SHP77 (cell line): ENCODE measurements at regions not wholly inside any gene's neighbourhood (a gene's known extent, or its start where the extent isn't known, plus 50 kb on each side); places are given as distances from the start of the nearest gene placed in this dataset.
"Not testable (repeated sequence)": the region's sequence is repeated elsewhere in the genome, so short reads cannot be mapped to it uniquely, and the experiment has no call there.

Experiments
- DNase-seq, 2 experiments: peaks; one replicate each; lab custom pipeline; 2025; lab: John Stamatoyannopoulos, UW

DNA sequence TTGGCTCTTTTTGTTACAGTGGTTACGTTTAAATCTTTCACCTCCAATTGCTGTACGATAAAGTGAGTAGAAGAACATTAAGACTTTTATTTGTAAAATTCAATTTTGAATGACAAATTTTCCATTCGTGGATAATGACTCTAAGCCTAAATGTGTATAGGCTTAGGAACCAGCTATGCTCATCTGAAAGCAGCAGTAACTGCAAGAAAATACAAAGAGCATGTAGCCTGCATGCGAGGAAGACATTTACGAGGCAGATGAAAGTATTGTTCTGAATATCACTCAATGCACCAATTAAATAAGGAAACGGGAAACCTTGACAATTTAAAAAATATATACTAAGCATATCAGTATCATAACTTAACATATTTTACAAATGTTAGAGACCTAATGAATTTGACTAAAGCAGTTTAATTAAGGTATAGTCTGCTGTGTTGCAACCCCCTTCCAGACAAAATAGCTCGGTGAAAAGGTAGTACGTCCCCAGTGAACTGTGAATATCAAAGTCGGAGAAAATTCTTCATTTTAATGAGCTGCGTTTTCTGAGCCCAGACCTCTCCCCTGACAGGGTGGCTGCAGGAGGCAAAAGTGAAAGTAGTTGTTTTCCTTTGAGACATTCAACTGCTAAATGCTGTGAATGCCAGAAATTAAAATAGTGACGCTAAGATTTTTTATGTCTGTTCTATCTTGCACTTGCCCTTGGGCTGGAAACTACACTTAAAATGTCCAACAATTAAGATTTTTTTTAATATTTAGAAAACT is 1236.5 kb upstream of the TENM3 start:
- DNase-seq = no peak

DNA sequence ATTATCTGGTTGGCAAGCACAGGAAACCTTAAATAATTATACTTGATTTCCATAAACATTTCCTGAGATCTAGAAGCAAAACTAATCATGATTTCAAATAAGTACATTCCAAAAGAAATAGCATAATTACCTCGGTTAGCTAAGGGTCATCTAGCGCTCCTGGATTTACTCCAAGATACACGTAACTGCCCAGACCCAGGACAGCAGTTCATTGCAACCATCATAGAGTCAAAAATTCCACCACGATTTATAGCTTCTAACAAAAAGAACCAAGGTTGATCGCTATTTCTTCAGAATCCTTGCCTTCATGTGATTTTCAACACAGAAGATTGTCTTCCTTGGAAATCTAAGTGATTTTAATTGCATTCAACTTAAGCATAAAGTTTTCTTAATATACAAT is 1235.5 kb upstream of the TENM3 start:
- DNase-seq = no peak

GRCh38 chr4:181008164-181008563 is 1235.0 kb upstream of the TENM3 start:
- DNase-seq = no peak

- no peak for DNase-seq
Observed at GRCh38 chr4:181013162-181013561, 1230.0 kb upstream of the TENM3 start.

DNA sequence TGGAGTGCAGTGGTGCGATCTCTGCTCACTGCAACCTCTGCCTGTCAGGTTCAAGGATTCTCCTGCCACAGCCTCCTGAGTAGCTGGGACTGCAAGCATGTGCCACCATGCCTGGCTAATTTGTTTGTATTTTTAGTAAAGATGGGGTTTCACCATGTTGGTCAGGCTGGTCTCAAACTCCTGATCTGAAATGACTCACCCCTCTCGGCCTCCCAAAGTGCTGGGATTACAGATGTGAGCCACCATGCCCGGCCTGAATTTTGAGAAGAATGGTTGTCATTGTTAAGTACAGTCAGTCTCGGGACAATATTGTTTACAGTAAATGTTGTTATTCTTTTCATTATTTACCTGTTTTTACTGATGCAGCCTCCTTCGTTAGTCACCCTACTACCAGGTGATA is 1226.2 kb upstream of the TENM3 start:
- DNase-seq = no peak

GRCh38 chr4:181018472-181018871 is 1224.7 kb upstream of the TENM3 start:
- no peak for DNase-seq

- DNase-seq = no peak
Observed at GRCh38 chr4:181018913-181019312, 1224.3 kb upstream of the TENM3 start.

DNA sequence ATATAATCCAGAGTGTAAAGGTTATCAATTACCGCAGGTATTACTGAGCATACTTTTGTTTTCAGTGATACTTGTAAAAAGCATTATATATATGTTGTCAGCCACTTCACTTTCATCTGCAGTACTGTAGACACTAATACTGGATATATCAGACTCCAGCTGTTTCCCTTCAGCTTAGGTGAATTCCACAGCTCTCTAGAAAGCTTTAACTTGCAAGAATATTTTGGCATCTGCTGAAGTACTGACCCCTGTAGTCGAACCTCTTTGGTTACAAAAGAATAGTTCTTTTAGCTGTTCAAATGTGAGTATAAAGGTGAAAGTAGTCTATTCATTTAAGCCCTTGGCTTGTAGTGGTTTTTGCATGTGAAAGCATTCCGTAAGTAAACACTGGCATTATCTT is 1222.7 kb upstream of the TENM3 start:
- no peak for DNase-seq

DNA sequence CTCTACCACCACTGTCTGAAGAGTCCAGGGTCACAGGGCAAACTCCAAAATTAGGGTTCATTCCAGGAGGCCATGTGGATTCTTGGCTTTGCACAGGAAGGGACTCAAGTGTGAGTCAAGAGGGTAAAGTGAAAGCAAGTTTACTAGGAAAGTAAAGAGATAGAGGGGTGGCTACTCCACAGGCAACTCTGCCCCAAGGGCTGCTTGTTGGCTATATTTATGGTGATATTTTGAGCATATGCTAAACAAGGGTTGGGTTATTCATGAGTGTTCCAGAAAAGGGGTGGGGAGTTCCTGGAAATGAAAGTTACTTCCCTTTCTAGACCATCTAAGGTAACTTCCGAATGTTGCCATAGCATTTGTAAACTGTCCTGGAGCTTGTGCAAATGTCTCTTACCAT is 1222.0 kb upstream of the TENM3 start:
- no peak for DNase-seq

DNA sequence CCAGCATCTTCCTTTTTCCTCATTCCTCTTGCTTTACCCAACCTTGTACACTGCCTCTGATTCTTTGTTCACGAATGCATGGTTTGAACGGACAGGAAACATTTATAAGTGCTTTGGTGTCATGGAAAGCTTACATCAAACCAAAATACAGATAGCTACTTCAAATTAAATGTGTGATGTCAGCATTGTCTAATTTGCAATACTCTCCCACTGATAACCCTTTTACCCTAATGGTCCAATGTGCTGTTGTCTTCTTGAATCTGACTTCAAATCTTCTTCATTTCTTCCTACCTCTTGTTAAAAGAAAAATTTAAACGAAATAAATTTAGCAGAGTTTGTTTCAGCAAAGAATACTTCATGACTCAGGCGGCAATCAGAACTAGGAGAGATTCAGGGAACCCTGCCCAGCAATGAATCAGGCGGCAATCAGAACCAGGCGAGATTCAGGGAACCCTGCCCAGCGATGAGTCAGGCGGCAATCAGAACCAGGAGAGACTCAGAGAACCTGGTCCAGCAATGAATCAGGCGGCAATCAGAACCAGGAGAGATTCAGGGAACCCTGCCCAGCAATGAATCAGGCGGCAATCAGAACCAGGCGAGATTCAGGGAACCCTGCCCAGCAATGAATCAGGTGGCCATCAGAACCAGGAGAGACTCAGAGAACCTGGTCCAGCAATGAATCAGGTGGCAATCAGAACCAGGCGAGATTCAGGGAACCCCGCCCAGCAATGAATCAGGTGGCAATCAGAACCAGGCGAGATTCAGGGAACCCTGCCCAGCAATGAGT is 1212.9 kb upstream of the TENM3 start:
- DNase-seq = not testable (repeated sequence)

DNA sequence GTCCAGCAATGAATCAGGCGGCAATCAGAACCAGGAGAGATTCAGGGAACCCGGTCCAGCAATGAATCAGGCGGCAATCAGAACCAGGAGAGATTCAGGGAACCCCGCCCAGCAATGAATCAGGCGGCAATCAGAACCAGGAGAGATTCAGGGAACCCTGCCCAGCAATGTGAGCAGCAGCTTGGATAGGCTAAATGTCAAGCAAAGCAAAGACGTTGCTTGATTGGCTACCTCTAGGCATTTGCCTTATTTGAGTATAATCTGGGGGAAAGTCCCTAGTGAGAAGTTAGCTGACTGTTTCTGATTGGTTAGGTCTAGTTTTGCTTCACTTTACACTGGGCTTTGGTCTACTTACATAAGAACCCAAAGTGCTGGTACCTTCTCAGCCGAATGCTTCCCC is 1212.2 kb upstream of the TENM3 start:
- DNase-seq = no peak

DNA sequence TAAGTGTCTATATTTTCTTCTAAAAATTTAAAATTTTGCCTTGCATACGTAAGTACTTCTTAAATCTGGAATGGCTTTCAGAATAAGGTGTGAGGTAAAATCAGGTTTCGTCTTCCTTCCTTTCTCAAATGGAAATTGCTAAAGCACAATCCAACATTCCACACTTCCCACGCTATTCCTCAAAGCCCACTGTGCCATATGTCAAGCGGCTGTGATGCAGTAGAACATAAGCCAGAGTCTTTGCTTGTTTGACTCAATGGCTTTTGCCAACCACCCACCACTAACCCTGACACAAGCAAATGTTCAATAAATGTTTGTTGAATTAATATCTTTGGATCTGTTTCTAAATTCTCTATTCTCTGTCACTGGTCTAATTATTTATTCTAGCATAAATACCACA is 1199.7 kb upstream of the TENM3 start:
- DNase-seq = no peak

DNA sequence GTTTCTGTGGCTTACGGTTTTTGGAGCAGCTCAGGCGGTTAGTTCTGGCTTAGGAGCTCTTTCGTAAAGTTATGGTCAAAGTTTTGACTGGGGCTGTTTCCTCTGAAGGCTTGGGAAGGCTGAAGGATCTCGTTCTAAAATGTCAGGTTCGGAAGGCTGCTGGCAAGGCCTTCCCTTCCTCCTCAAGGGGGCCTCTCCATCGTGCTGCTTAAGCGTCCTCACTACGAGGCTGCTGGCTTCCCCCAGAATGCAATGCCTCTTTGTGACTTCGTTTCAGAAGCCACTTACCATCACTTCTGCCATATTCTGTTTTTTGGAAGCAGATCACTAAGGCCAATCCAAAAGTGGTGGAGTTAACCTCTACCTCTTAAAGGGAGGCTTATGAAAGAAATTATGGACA is 1196.4 kb upstream of the TENM3 start:
- no peak for DNase-seq

- DNase-seq = no peak
Observed at GRCh38 chr4:181051931-181052330, 1191.3 kb upstream of the TENM3 start.

DNA sequence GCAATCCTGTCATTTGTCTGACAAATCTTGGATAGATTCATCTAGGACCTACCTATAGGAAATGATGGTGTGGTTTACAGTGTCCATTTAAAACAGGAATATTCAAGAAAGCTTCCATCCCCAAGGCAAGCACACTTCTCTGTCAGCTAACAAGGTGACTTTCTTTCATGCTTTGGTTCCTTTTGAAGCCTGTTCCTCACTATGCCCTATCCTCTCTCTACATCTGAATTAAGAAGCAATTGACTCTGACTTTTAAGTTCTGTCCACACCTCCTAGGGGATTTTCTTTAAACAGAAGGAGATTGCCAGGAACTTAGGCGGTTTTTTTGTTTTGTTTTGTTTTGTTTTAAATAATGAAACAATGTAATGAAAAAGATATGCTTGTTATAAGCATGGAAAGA is 1181.4 kb upstream of the TENM3 start:
- DNase-seq = no peak

- no peak for DNase-seq
Observed at GRCh38 chr4:181063212-181063611, 1180.0 kb upstream of the TENM3 start.

DNA sequence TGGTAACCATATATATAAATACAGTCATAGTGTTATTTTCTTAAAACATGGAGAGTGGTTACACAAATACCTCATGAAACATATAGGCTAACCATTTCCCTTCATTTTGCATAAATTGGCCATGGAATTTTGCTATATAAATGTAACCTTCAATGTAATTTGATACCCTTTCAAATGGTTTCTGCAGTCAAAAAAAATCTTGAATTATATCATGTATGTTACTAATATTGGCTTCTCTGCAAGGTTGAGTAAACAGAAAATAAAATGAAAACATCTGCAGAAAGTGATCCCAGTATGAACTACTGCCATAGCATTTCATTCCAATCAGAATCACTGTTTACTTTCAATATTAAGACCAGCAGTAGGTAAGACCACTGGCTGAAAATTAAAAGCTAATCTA is 1165.9 kb upstream of the TENM3 start:
- no peak for DNase-seq

GRCh38 chr4:181078196-181078595 is 1165.0 kb upstream of the TENM3 start:
- no peak for DNase-seq

DNA sequence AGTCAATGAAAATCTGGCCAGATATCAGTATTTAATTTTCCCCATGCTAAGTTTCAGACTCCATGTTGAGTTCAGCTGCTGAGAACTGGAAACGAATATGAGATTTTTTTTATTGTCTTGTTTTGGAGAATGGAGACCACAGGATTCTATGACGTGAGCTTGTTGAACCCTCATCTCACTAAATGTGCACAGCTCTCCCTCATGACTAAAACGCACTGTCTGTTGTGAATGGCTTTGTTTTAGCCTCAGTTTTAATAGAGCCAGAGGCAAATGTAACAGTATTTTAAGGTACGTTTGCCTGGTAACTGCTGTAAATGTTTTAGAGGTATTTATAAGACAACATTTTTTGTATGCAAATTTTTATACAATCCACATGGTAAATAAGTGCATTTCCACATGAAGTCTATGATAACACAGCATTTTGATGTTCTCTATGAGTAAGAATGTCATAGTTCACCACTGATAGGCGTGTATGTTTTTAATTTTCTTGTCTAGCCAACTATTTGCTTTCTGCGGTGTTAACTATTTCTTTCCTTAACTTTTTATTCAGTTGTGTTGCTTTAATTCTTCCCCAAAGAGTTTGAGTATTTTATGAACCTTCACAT is 1159.3 kb upstream of the TENM3 start:
- DNase-seq = no peak

GRCh38 chr4:181085557-181085956 is 1157.6 kb upstream of the TENM3 start:
- no peak for DNase-seq

GRCh38 chr4:181105487-181105886 is 1137.7 kb upstream of the TENM3 start:
- no peak for DNase-seq

GRCh38 chr4:181106398-181106797 is 1136.8 kb upstream of the TENM3 start:
- no peak for DNase-seq

- DNase-seq = no peak
Observed at GRCh38 chr4:181108237-181108636, 1135.0 kb upstream of the TENM3 start.
